Natural killer cell treated with Interleukin-12 subunit alpha and Interleukin-12 subunit beta and Interleukin-15 and Interleukin-18, amount 100 ng/mL, for 72 hours (primary cell): ENCODE measurements at regions not wholly inside any gene's neighbourhood (a gene's known extent, or its start where the extent isn't known, plus 50 kb on each side); places are given as distances from the start of the nearest gene placed in this dataset.
"Not testable (repeated sequence)": the region's sequence is repeated elsewhere in the genome, so short reads cannot be mapped to it uniquely, and the experiment has no call there.

Experiments
- ATAC-seq, 2 donors: fragments of 150-1000 bp; cut with Tn5 transposase in 1 of 2; sonication (Bioruptor Pico), chemical (Tn5 transposase) in 1 of 2; 2 replicates each; pipeline ENCODE4 v1.10.0; 2021
- DNase-seq: peaks from one replicate; pipeline ENCODE4 v3.0.0; 2022; ENCODE audit warnings: low spot score
- H3K27ac Mint-ChIP-seq, 2 donors: 1 replicate in 1 of 2; 2 replicates in 1 of 2; pipeline ENCODE4 v1.8.0; 2022; ENCODE audit warnings: mixed read lengths in 2 of 2, mild to moderate bottlenecking in 1 of 2, moderate library complexity in 1 of 2
- H3K27me3 Mint-ChIP-seq, 2 donors: 1 replicate in 1 of 2; 2 replicates in 1 of 2; pipeline ENCODE4 v1.8.0; 2022; ENCODE audit warnings: mixed read lengths in 2 of 2
- H3K36me3 Mint-ChIP-seq: one replicate; pipeline ENCODE4 v1.8.0; 2022; ENCODE audit warnings: mixed read lengths
- H3K4me1 Mint-ChIP-seq, 2 donors: 1 replicate in 1 of 2; 2 replicates in 1 of 2; pipeline ENCODE4 v1.8.0; 2022; ENCODE audit warnings: low read depth in 2 of 2, mixed read lengths in 2 of 2, mild to moderate bottlenecking in 1 of 2
- H3K4me3 Mint-ChIP-seq: one replicate; pipeline ENCODE4 v1.8.0; 2022; ENCODE audit warnings: mixed read lengths
- H3K9me3 Mint-ChIP-seq: 2 replicates; pipeline ENCODE4 v1.8.0; 2022; ENCODE audit warnings: mixed read lengths

- no peak overlapping the region for H3K4me3 Mint-ChIP-seq
- no peaks in the 10 kb centered on the region for H3K27me3 Mint-ChIP-seq
- ATAC-seq (no peak), DNase-seq (no peak)
- H3K4me1 Mint-ChIP-seq: no peaks in the 10 kb centered on the region
- no peak overlapping the region for H3K27ac Mint-ChIP-seq
- peaks cover 3% of the 10 kb centered on the region for H3K36me3 Mint-ChIP-seq
- H3K9me3 Mint-ChIP-seq: peaks cover 12% of the 10 kb centered on the region
These were observed 395.5 kb downstream of the USP25 start for GRCh38 chr21:16125274-16125673.

- ATAC-seq, H3K27ac Mint-ChIP-seq, H3K4me1 Mint-ChIP-seq, H3K4me3 Mint-ChIP-seq, H3K27me3 Mint-ChIP-seq, DNase-seq: not testable (repeated sequence)
- Mint-ChIP-seq H3K36me3 (peaks cover 11% of the 10 kb centered on the region), H3K9me3 (peaks cover 18% of the 10 kb centered on the region)
These were observed 402.7 kb downstream of the USP25 start for GRCh38 chr21:16132453-16132852.

DNA sequence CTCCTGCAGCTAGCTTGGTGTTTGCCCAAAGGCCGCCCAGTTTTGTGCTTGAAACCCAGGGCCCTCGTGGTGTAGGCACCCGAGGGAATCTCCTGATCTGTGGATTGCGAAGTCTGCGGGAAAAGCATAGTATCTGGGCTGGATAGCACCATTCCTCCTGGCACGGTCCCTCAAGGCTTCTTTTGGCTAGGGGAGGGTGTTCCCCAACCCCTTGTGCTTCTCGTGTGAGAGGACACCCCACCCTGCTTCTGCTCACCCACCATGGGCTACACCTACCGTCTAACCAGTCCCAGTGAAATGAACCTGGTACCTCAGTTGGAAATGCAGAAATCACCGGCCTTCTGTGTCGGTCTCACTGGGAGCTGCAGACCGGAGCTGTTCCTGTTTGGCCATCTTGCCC is 403.5 kb downstream of the USP25 start:
- ATAC-seq: no peak
- H3K36me3 Mint-ChIP-seq: peaks cover 11% of the 10 kb centered on the region
- no peak for DNase-seq
- no peaks in the 10 kb centered on the region for H3K4me1 Mint-ChIP-seq
- no peak overlapping the region for H3K4me3 Mint-ChIP-seq
- no peak overlapping the region for H3K27ac Mint-ChIP-seq
- peaks cover 18% of the 10 kb centered on the region for H3K9me3 Mint-ChIP-seq
- H3K27me3 Mint-ChIP-seq: no peaks in the 10 kb centered on the region

GRCh38 chr21:16134134-16134533 is 404.4 kb downstream of the USP25 start:
- Mint-ChIP-seq H3K9me3 (peaks cover 15% of the 10 kb centered on the region), H3K36me3 (peaks cover 11% of the 10 kb centered on the region)

GRCh38 chr21:16137106-16137505 is 407.3 kb downstream of the USP25 start:
- no peak for ATAC-seq
- H3K9me3 Mint-ChIP-seq: peaks cover 7% of the 10 kb centered on the region
- H3K27me3 Mint-ChIP-seq: no peaks in the 10 kb centered on the region

More at GRCh38 chr21:16134134-16134533, 404.4 kb downstream of the USP25 start:
- Mint-ChIP-seq H3K4me3 (no peak overlapping the region), H3K4me1 (no peaks in the 10 kb centered on the region), H3K27me3 (no peaks in the 10 kb centered on the region), H3K27ac (no peak overlapping the region)
- DNase-seq: no peak
- ATAC-seq: no peak

GRCh38 chr21:16145052-16145451 is 415.3 kb downstream of the USP25 start:
- DNase-seq: no peak
- no peak for ATAC-seq
- Mint-ChIP-seq H3K4me3 (no peak overlapping the region), H3K27me3 (no peaks in the 10 kb centered on the region), H3K9me3 (peaks cover 20% of the 10 kb centered on the region), H3K4me1 (no peaks in the 10 kb centered on the region), H3K27ac (no peak overlapping the region), H3K36me3 (peaks cover 6% of the 10 kb centered on the region)

More at GRCh38 chr21:16137106-16137505, 407.3 kb downstream of the USP25 start:
- Mint-ChIP-seq H3K4me1 (no peaks in the 10 kb centered on the region), H3K4me3 (no peak overlapping the region), H3K27ac (no peak overlapping the region), H3K36me3 (no peaks in the 10 kb centered on the region)
- no peak for DNase-seq

DNA sequence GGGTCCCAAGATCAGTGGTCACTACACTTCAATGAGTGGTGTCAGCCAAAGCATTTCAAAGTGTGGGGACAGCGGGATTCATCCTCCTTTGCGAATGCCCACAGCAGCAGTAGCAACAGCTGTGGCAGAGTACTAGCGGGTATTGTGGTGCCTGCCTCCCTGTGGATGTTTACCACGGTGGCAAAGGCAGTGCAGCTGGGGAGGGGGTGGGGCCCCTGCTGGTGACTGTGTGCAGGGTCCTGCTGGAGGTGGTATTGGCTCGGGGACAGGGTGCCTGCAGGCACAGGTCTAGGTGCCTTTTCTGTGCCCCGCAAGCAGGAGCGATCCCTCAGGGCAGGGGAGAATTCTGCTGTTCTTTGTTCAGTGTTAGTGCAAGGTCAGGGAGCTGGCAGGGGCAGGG is 415.7 kb downstream of the USP25 start:
- Mint-ChIP-seq H3K36me3 (peaks cover 6% of the 10 kb centered on the region), H3K27me3 (no peaks in the 10 kb centered on the region), H3K4me1 (no peaks in the 10 kb centered on the region), H3K4me3 (no peak overlapping the region), H3K27ac (no peak overlapping the region), H3K9me3 (peaks cover 20% of the 10 kb centered on the region)
- DNase-seq (no peak), ATAC-seq (no peak)

DNA sequence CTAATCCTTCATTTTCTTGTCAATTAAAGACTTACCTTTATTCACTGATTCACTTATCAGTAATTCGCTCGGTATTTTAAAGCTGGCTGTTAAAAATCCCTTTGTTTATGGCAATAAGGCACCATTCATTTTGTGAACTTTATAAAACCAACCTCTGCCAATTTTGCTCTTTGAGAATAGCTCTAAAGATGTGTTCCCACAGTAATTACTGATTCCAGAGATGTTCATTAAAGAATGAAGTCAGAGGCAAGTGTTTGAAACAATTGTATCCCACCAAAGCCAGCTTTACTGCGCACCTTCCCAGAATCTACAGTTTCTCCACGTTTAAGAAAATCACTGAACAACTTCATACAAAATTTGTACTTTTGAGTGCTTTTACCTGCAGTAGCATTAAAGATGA is 424.5 kb downstream of the USP25 start:
- H3K4me1 Mint-ChIP-seq: no peaks in the 10 kb centered on the region
- H3K27ac Mint-ChIP-seq: no peak overlapping the region
- DNase-seq: no peak
- no peaks in the 10 kb centered on the region for H3K36me3 Mint-ChIP-seq
- H3K27me3 Mint-ChIP-seq: no peaks in the 10 kb centered on the region
- no peak overlapping the region for H3K4me3 Mint-ChIP-seq
- ATAC-seq: no peak
- H3K9me3 Mint-ChIP-seq: peaks cover 2% of the 10 kb centered on the region

- no peaks in the 10 kb centered on the region for H3K36me3 Mint-ChIP-seq
- ATAC-seq: no peak
- H3K27me3 Mint-ChIP-seq: no peaks in the 10 kb centered on the region
- DNase-seq: no peak
- no peaks in the 10 kb centered on the region for H3K4me1 Mint-ChIP-seq
- no peak overlapping the region for H3K4me3 Mint-ChIP-seq
- peaks cover 2% of the 10 kb centered on the region for H3K9me3 Mint-ChIP-seq
- no peak overlapping the region for H3K27ac Mint-ChIP-seq
These were observed 425.3 kb downstream of the USP25 start for GRCh38 chr21:16154951-16155635.

GRCh38 chr21:16156841-16157489 is 427.2 kb downstream of the USP25 start:
- no peak for ATAC-seq
- no peaks in the 10 kb centered on the region for H3K4me1 Mint-ChIP-seq
- peaks cover 2% of the 10 kb centered on the region for H3K9me3 Mint-ChIP-seq
- no peak overlapping the region for H3K4me3 Mint-ChIP-seq
- no peaks in the 10 kb centered on the region for H3K27me3 Mint-ChIP-seq
- no peaks in the 10 kb centered on the region for H3K36me3 Mint-ChIP-seq
- no peak overlapping the region for H3K27ac Mint-ChIP-seq
- DNase-seq: no peak

DNA sequence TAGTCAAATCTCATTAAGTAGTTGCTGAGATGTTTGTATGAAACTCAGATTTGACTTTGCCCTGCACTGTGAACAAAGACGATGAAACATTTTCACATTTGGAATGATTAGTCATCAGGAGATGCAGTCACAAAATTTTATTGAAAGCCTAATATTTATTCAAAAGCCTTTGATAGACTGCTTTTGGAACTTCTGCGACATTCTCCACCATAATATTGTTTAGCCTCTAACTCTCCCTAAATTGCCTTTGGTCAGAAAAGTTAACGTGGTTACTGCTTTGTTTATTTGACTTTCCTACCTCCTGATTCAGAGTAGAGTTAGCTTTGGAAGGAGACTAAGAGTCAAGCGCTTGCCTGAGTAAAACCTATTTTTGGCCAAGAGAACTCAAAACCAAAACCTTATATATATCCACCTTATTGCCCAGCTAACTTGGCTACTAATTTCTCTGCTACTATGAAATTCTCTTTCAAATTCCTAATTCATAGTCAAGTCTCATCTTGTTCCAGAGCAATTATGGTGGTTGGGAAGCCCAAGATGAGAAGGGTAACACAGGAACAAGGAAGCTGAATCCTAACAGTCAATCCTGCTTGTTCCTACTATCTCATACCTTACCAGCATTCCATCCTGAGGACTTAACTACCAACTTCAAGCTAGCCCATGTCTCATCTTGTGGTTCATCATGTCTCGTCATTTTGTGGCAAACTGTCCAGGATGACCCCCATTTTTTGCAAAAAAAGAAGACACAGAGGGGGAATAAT is 429.6 kb downstream of the USP25 start:
- no peak overlapping the region for H3K27ac Mint-ChIP-seq
- H3K9me3 Mint-ChIP-seq: no peaks in the 10 kb centered on the region
- ATAC-seq: no peak
- H3K36me3 Mint-ChIP-seq: no peaks in the 10 kb centered on the region
- DNase-seq: no peak
- H3K27me3 Mint-ChIP-seq: no peaks in the 10 kb centered on the region
- H3K4me1 Mint-ChIP-seq: no peaks in the 10 kb centered on the region
- no peak overlapping the region for H3K4me3 Mint-ChIP-seq

GRCh38 chr21:16159971-16160350 is 430.2 kb downstream of the USP25 start:
- no peak overlapping the region for H3K27ac Mint-ChIP-seq
- H3K4me1 Mint-ChIP-seq: no peaks in the 10 kb centered on the region
- H3K27me3 Mint-ChIP-seq: no peaks in the 10 kb centered on the region
- H3K36me3 Mint-ChIP-seq: no peaks in the 10 kb centered on the region
- DNase-seq (no peak), ATAC-seq (no peak)
- no peaks in the 10 kb centered on the region for H3K9me3 Mint-ChIP-seq
- H3K4me3 Mint-ChIP-seq: no peak overlapping the region

DNA sequence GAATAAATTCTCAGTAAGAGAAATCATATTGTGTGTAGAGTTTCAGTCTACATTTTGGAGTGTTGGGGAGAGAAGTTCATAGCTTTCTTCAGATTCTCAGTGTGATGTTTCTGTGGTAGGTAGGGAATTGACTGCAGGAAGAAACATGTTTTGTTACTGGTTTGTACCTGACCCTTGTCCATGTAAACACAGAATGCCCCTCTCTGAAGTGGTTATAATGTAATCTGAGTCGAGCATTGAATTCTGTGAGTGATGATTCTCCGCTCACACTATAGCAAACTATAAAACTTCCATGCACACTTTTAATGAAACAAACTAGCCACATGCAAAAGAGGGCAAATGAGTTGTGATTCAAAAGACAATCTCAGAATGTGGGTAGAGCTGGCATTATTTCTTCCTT is 433.2 kb downstream of the USP25 start:
- ATAC-seq (no peak), DNase-seq (no peak)
- H3K4me3 Mint-ChIP-seq: no peak overlapping the region
- peaks cover 2% of the 10 kb centered on the region for H3K9me3 Mint-ChIP-seq
- no peak overlapping the region for H3K27ac Mint-ChIP-seq
- no peaks in the 10 kb centered on the region for H3K36me3 Mint-ChIP-seq
- H3K27me3 Mint-ChIP-seq: no peaks in the 10 kb centered on the region
- H3K4me1 Mint-ChIP-seq: no peaks in the 10 kb centered on the region

DNA sequence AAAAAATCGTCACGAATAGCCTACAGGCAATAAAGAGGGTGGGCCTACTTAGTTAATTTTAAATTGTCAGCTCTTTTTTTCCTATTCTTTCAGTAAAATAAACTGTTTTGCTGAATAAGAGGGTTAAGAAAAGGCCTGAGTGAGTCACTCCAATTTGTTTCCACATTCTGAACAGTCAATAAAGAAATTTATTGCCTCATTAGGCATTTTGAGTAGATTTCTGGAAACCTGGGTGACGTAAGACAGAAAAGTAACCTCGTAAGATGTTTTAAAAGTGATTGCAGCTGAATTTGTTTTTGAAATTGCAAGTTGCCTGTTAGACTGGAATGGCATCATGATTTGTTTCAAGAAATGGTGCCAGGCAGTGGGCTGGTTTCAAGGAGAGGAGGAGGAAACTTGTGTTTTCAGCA is 439.3 kb downstream of the USP25 start:
- Mint-ChIP-seq H3K9me3 (peaks cover 5% of the 10 kb centered on the region), H3K4me3 (no peak overlapping the region), H3K36me3 (no peaks in the 10 kb centered on the region), H3K4me1 (no peaks in the 10 kb centered on the region), H3K27ac (no peak overlapping the region), H3K27me3 (no peaks in the 10 kb centered on the region)
- ATAC-seq (no peak), DNase-seq (no peak)
